ENCODE measurements at regions not wholly inside any gene's neighbourhood (a gene's known extent, or its start where the extent isn't known, plus 50 kb on each side); places are given as distances from the start of the nearest gene placed in this dataset.

DNA sequence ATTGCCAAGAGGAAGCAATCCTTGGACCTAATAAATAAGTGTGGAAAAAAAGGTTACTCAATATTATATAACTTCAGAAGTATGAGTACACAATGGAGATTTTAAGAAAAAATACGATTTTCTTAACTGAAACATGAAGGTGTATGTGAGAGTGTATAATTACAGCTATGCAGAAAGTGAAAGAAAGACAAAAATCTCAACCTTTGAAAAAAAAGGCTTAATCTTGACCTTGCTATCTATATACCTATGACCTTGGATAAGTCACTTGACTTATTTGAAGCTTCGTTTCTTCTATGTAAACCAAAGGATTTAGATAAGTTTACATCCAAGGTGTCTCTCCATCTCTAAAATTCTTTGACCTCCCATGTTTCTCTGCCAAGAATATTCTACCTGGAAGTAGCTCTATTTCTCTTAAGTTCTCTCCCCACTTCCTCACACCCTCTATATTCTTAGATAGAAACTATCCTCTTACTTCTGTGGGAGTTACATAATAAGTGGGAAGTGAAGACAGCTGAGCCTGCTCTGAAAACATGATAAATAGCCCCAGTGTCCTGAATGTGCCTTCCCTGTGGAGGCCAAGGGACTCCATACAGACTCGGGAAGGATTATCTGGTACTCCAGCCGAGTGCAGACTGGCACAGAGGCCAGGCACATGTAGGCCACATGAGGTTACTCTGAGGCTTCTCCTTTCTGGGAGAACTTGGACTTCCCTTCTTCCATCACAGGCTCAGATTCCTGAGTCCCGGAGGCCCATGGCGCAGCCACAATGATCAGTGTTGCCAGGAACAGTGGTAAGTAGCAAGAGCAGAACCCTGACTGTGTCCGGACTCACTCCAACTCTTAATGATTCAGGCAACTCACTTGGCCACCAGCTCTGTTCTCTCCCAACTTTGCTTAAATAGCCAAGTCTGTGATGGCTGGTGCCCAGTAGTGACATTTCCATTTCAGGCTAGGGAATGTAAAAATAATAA lies 166.8 kb upstream of the COL8A1 start:
- Histone ChIP-seq H3K9me3 (ENCODE audit: low read length) (no peaks in the 10 kb centered on the region), H3K9ac (ENCODE audit: insufficient read depth, low read depth, low read length) (no peak overlapping the region), H3K36me3 (replicated peaks in 1 of 2; ENCODE audit: control insufficient read depth in 1 of 2, insufficient read depth in 2 of 2, low read length in 2 of 2) (no peaks in the 10 kb centered on the region), H3K27me3 (ENCODE audit: control insufficient read depth in 1 of 2, insufficient read depth in 2 of 2, low read length in 2 of 2) (no peaks in the 10 kb centered on the region), H3K27ac (ENCODE audit: extremely low read length, insufficient read depth, low read length) (no peak overlapping the region), H3K4me3 (replicated peaks in 1 of 3; ENCODE audit: insufficient read depth in 1 of 3, low read depth in 2 of 3, low read length in 3 of 3) (no peak overlapping the region), H4K20me1 (ENCODE audit: insufficient read depth, low read length) (no peaks in the 10 kb centered on the region), H2AFZ (ENCODE audit: low read length) (no peak overlapping the region), H3K79me2 (ENCODE audit: insufficient read depth, low read length) (no peaks in the 10 kb centered on the region), H3K4me1 (ENCODE audit: insufficient read depth, low read length) (no peaks in the 10 kb centered on the region), H3K4me2 (ENCODE audit: low read depth, low read length) (no peak overlapping the region)
- WGBS (ENCODE audit: low lambda C conversion rate), result 8% methylated on average over 7 of the region's 7 CpGs
- no TSS peak for BruUV-seq (replicated peaks)
- no peak for DNase-seq (ENCODE audit: low spot score)
- in situ Hi-C loops (cut with HindIII; ENCODE audit: extremely low pct_ligation_motif_present, low pct_unique_long_range_greater_than_20kb) (no loop called here), intact Hi-C loops (cut with micrococcal nuclease; ENCODE audit: unreplicated experiment) (no loop called here)
- ChIA-PET CTCF (ENCODE audit: low intra/inter-chr PET ratio, low total read pairs) (no interaction called here), POLR2A (no interaction called here)
- TF ChIP-seq RFX1 (IDR thresholded peaks at IDR 0.05), result no peak
- TF ChIP-seq, protein P1, sequence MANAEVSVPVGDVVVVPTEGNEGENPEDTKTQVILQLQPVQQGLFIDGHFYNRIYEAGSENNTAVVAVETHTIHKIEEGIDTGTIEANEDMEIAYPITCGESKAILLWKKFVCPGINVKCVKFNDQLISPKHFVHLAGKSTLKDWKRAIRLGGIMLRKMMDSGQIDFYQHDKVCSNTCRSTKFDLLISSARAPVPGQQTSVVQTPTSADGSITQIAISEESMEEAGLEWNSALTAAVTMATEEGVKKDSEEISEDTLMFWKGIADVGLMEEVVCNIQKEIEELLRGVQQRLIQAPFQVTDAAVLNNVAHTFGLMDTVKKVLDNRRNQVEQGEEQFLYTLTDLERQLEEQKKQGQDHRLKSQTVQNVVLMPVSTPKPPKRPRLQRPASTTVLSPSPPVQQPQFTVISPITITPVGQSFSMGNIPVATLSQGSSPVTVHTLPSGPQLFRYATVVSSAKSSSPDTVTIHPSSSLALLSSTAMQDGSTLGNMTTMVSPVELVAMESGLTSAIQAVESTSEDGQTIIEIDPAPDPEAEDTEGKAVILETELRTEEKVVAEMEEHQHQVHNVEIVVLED (CRISPR knock-in tag; IDR thresholded peaks at IDR 0.05; ENCODE audit: borderline replicate concordance), result no peak
- TF ChIP-seq, protein P2, sequence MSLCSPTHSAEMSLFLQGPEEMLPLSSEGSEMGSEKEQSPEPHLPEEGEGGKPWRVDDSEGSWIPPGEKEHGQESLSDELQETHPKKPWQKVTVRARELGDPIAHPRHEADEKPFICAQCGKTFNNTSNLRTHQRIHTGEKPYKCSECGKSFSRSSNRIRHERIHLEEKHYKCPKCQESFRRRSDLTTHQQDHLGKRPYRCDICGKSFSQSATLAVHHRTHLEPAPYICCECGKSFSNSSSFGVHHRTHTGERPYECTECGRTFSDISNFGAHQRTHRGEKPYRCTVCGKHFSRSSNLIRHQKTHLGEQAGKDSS (CRISPR knock-in tag; IDR thresholded peaks at IDR 0.05; ENCODE audit: borderline replicate concordance, low read depth), result no peak
- ATAC-seq, result no peak
- no peak for FAIRE-seq

DNA sequence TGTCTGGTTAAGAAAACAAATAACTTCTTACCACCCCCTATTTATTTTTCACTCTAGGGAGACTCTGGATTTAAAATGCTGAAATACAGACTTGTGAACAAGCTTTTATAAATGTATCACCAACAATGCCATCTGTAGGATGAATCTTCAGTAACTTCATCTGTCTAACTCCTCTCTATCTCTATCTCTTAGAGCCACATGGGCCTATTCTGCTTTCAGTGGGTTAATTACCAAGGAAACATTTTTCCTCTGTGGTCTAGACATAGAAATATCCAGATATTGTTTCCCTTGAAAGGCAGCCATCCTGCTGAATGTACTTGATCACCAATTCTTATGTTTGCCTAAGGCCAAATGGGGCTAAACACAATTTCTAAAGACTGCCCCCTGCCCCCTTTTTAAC lies 167.6 kb upstream of the COL8A1 start:
- H2AFZ ChIP-seq (ENCODE audit: low read length), result no peak overlapping the region
- ATAC-seq (no peak), DNase-seq (ENCODE audit: low spot score) (no peak), FAIRE-seq (no peak)
- CTCF ChIA-PET (ENCODE audit: low intra/inter-chr PET ratio, low total read pairs), result no interaction called here
- intact Hi-C loops (cut with micrococcal nuclease; ENCODE audit: unreplicated experiment), result no loop called here
- in situ Hi-C loops (cut with HindIII; ENCODE audit: extremely low pct_ligation_motif_present, low pct_unique_long_range_greater_than_20kb), result no loop called here
- BruUV-seq (replicated peaks), result no TSS peak
- H3K4me1 ChIP-seq (ENCODE audit: insufficient read depth, low read length), result no peaks in the 10 kb centered on the region
- H3K4me3 ChIP-seq (replicated peaks in 1 of 3; ENCODE audit: insufficient read depth in 1 of 3, low read depth in 2 of 3, low read length in 3 of 3), result no peak overlapping the region
- H3K27me3 ChIP-seq (ENCODE audit: control insufficient read depth in 1 of 2, insufficient read depth in 2 of 2, low read length in 2 of 2), result no peaks in the 10 kb centered on the region
- no peaks in the 10 kb centered on the region for H4K20me1 ChIP-seq (ENCODE audit: insufficient read depth, low read length)
- no peaks in the 10 kb centered on the region for H3K36me3 ChIP-seq (replicated peaks in 1 of 2; ENCODE audit: control insufficient read depth in 1 of 2, insufficient read depth in 2 of 2, low read length in 2 of 2)
- POLR2A ChIA-PET, result no interaction called here
- no peaks in the 10 kb centered on the region for H3K79me2 ChIP-seq (ENCODE audit: insufficient read depth, low read length)
- H3K9ac ChIP-seq (ENCODE audit: insufficient read depth, low read depth, low read length), result no peak overlapping the region
- no peak overlapping the region for H3K27ac ChIP-seq (ENCODE audit: extremely low read length, insufficient read depth, low read length)
- no peaks in the 10 kb centered on the region for H3K9me3 ChIP-seq (ENCODE audit: low read length)
- no peak overlapping the region for H3K4me2 ChIP-seq (ENCODE audit: low read depth, low read length)
- TF ChIP-seq ZNF768 (CRISPR knock-in tag; IDR thresholded peaks at IDR 0.05) (no peak), SNRNP70 (IDR thresholded peaks at IDR 0.05; ENCODE audit: low read depth, low read length) (no peak), ZNF33A (CRISPR knock-in tag; IDR thresholded peaks at IDR 0.05; ENCODE audit: borderline replicate concordance) (no peak), ZZZ3 (CRISPR knock-in tag; IDR thresholded peaks at IDR 0.05; ENCODE audit: borderline replicate concordance) (no peak)
- TF ChIP-seq, protein P3, sequence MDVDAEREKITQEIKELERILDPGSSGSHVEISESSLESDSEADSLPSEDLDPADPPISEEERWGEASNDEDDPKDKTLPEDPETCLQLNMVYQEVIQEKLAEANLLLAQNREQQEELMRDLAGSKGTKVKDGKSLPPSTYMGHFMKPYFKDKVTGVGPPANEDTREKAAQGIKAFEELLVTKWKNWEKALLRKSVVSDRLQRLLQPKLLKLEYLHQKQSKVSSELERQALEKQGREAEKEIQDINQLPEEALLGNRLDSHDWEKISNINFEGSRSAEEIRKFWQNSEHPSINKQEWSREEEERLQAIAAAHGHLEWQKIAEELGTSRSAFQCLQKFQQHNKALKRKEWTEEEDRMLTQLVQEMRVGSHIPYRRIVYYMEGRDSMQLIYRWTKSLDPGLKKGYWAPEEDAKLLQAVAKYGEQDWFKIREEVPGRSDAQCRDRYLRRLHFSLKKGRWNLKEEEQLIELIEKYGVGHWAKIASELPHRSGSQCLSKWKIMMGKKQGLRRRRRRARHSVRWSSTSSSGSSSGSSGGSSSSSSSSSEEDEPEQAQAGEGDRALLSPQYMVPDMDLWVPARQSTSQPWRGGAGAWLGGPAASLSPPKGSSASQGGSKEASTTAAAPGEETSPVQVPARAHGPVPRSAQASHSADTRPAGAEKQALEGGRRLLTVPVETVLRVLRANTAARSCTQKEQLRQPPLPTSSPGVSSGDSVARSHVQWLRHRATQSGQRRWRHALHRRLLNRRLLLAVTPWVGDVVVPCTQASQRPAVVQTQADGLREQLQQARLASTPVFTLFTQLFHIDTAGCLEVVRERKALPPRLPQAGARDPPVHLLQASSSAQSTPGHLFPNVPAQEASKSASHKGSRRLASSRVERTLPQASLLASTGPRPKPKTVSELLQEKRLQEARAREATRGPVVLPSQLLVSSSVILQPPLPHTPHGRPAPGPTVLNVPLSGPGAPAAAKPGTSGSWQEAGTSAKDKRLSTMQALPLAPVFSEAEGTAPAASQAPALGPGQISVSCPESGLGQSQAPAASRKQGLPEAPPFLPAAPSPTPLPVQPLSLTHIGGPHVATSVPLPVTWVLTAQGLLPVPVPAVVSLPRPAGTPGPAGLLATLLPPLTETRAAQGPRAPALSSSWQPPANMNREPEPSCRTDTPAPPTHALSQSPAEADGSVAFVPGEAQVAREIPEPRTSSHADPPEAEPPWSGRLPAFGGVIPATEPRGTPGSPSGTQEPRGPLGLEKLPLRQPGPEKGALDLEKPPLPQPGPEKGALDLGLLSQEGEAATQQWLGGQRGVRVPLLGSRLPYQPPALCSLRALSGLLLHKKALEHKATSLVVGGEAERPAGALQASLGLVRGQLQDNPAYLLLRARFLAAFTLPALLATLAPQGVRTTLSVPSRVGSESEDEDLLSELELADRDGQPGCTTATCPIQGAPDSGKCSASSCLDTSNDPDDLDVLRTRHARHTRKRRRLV (CRISPR knock-in tag; IDR thresholded peaks at IDR 0.05), result no peak

Data from HepG2 (cell line).